H1 (cell line): ENCODE measurements at regions not wholly inside any gene's neighbourhood (a gene's known extent, or its start where the extent isn't known, plus 50 kb on each side); places are given as distances from the start of the nearest gene placed in this dataset.
A peak's percentile ranks its signal among the peaks of the same experiment; 100 is the strongest.

Experiments
- CTCF ChIA-PET: fragments of 300-600 bp; sonication (Branson Sonifier 250); formaldehyde crosslinking; loops from one replicate; lab custom pipeline; 2021; ENCODE audit not compliant: partially characterized antibody; lab: Charles Lee
- POLR2A ChIA-PET: fragments of 300-600 bp; sonication (Branson Sonifier 250); formaldehyde crosslinking; loops from one replicate; lab custom pipeline; 2021; ENCODE audit warnings: inconsistent platforms; ENCODE audit not compliant: partially characterized antibody; lab: Charles Lee
- DNase-seq, 2 experiments: peaks; one replicate each; pipeline versions ENCODE4 v3.0.0 to v3.0.0-alpha.2; 2010 to 2022; ENCODE audit warnings: low spot score in 2 of 2, low read depth in 1 of 2, mixed read lengths in 1 of 2
- FAIRE-seq: peaks from 2 replicates; lab custom pipeline; 2011; peaks lifted over from hg19 to GRCh38; lab: Jason Lieb, UNC
- H2AFZ ChIP-seq: 2 replicates; pipeline ENCODE4 v1.8.1; 2012; ENCODE audit warnings: low read length, inconsistent platforms
- H2AK5ac ChIP-seq: 2 replicates; pipeline ENCODE4 v1.6.1; 2013; ENCODE audit warnings: low read depth, low read length
- H2BK120ac ChIP-seq: replicated peaks from 2 replicates; pipeline ENCODE3; 2013; ENCODE audit warnings: low read depth, low read length, inconsistent platforms
- H2BK12ac ChIP-seq: 2 replicates; pipeline ENCODE4 v1.6.1; 2013; ENCODE audit warnings: low read depth, low read length
- H2BK15ac ChIP-seq: 2 replicates; pipeline ENCODE4 v1.6.1; 2013; ENCODE audit warnings: low read length
- H2BK20ac ChIP-seq: 2 replicates; pipeline ENCODE4 v1.6.1; 2013; ENCODE audit warnings: low read length
- H2BK5ac ChIP-seq: 2 replicates; pipeline ENCODE4 v1.6.1; 2013; ENCODE audit warnings: low read depth, low read length
- H3K14ac ChIP-seq: 2 replicates; pipeline ENCODE4 v1.6.1; 2013; ENCODE audit warnings: inconsistent platforms; ENCODE audit not compliant: insufficient read length
- H3K18ac ChIP-seq: 2 replicates; pipeline ENCODE4 v1.6.1; 2013; ENCODE audit warnings: low read length; ENCODE audit errors: extremely low read depth
- H3K23ac ChIP-seq: 2 replicates; pipeline ENCODE4 v1.6.1; 2013; ENCODE audit warnings: inconsistent platforms; ENCODE audit not compliant: insufficient read length
- H3K23me2 ChIP-seq: 2 replicates; pipeline ENCODE4 v1.6.1; 2013; ENCODE audit warnings: low read depth, low read length
- H3K27ac ChIP-seq: 2 replicates; pipeline ENCODE4 v1.6.1; 2011; ENCODE audit warnings: low read depth, low read length, inconsistent platforms
- H3K27me3 ChIP-seq, 4 experiments: replicated peaks in 1 of 4; 1 replicate in 1 of 4; 2 replicates in 3 of 4; pipeline versions ENCODE4 v1.6.1 to v1.8.1; 2011 to 2013; ENCODE audit warnings: low read length in 3 of 4, mild to moderate bottlenecking in 3 of 4, inconsistent platforms in 2 of 4, mixed read lengths in 2 of 4, moderate library complexity in 1 of 4; ENCODE audit not compliant: control insufficient read depth in 3 of 4, insufficient read depth in 3 of 4; ENCODE audit errors: extremely low read depth in 1 of 4
- H3K36me3 ChIP-seq, 4 experiments: 2 replicates each; pipeline versions ENCODE4 v1.6.1 to v1.8.1; 2011 to 2013; ENCODE audit warnings: mild to moderate bottlenecking in 4 of 4, low read length in 3 of 4, moderate library complexity in 2 of 4, control low read depth in 1 of 4, inconsistent platforms in 1 of 4; ENCODE audit not compliant: insufficient read depth in 4 of 4, control insufficient read depth in 2 of 4
- H3K4ac ChIP-seq: replicated peaks from 2 replicates; pipeline ENCODE3; 2013; ENCODE audit warnings: low read length, low read depth, mixed read lengths, inconsistent platforms; ENCODE audit not compliant: insufficient read length
- H3K4me1 ChIP-seq, 4 experiments: replicated peaks in 1 of 4; 1 replicate in 1 of 4; 2 replicates in 3 of 4; pipeline versions ENCODE4 v1.6.1 to v1.8.1; 2011 to 2013; ENCODE audit warnings: low read length in 3 of 4, inconsistent platforms in 2 of 4, mixed read lengths in 1 of 4; ENCODE audit not compliant: insufficient read depth in 4 of 4, control insufficient read depth in 3 of 4
- H3K4me2 ChIP-seq, 2 experiments: 2 replicates each; pipeline versions ENCODE4 v1.6.1 to v1.8.1; 2011 to 2013; ENCODE audit warnings: low read depth in 2 of 2, low read length in 2 of 2, control low read depth in 1 of 2, inconsistent platforms in 1 of 2, mild to moderate bottlenecking in 1 of 2; ENCODE audit not compliant: insufficient read depth in 1 of 2
- H3K4me3 ChIP-seq, 4 experiments: fragments of 200-600, 300-600 bp in 1 of 4; sonication (generic), shearing (Covaris generic), sonication (Bioruptor Twin) in 1 of 4; 2 replicates each; pipeline versions ENCODE4 v1.5.1 to v1.8.1; 2011 to 2016; ENCODE audit warnings: low read length in 4 of 4, low read depth in 3 of 4, control low read depth in 2 of 4, inconsistent platforms in 2 of 4, mild to moderate bottlenecking in 2 of 4, mixed read lengths in 1 of 4, moderate library complexity in 1 of 4; ENCODE audit not compliant: insufficient read depth in 2 of 4; ENCODE audit errors: extremely low read depth in 1 of 4
- H3K56ac ChIP-seq: replicated peaks from 2 replicates; pipeline ENCODE3; 2013; ENCODE audit warnings: low read depth, mild to moderate bottlenecking, mixed read lengths, low read length, inconsistent platforms; ENCODE audit not compliant: insufficient read length
- H3K79me1 ChIP-seq: 2 replicates; pipeline ENCODE4 v1.6.1; 2013; ENCODE audit warnings: low read depth, low read length, control low read depth
- H3K79me2 ChIP-seq, 2 experiments: 2 replicates each; pipeline versions ENCODE4 v1.6.1 to v1.8.1; 2012 to 2013; ENCODE audit warnings: low read length in 2 of 2, mild to moderate bottlenecking in 2 of 2, inconsistent platforms in 1 of 2; ENCODE audit not compliant: insufficient read depth in 2 of 2, control insufficient read depth in 1 of 2
- H3K9ac ChIP-seq, 4 experiments: replicated peaks in 1 of 4; 1 replicate in 1 of 4; 2 replicates in 3 of 4; pipeline versions ENCODE4 v1.6.1 to v1.8.1; 2011 to 2013; ENCODE audit warnings: low read depth in 3 of 4, low read length in 3 of 4, control low read depth in 2 of 4, mild to moderate bottlenecking in 2 of 4, moderate library complexity in 2 of 4, inconsistent platforms in 1 of 4; ENCODE audit errors: extremely low read depth in 1 of 4
- H3K9me3 ChIP-seq, 2 experiments: 2 replicates each; pipeline versions ENCODE4 v1.6.1 to v1.8.1; 2012 to 2013; ENCODE audit warnings: mild to moderate bottlenecking in 2 of 2, moderate library complexity in 2 of 2, control low read depth in 1 of 2, inconsistent platforms in 1 of 2, low read depth in 1 of 2, low read length in 1 of 2, mixed read lengths in 1 of 2; ENCODE audit not compliant: insufficient read depth in 2 of 2
- H4K20me1 ChIP-seq, 2 experiments: replicated peaks in 1 of 2; 2 replicates each; pipeline versions ENCODE3 to v1.8.1; 2011 to 2013; ENCODE audit warnings: inconsistent platforms in 2 of 2, low read length in 2 of 2, mild to moderate bottlenecking in 1 of 2; ENCODE audit not compliant: insufficient read depth in 2 of 2, control insufficient read depth in 1 of 2
- H4K5ac ChIP-seq: 2 replicates; pipeline ENCODE4 v1.6.1; 2013; ENCODE audit warnings: low read length, low read depth, mixed read lengths, inconsistent platforms; ENCODE audit not compliant: insufficient read length
- H4K8ac ChIP-seq: 2 replicates; pipeline ENCODE4 v1.8.0; 2013; ENCODE audit warnings: mild to moderate bottlenecking, moderate library complexity, low read length, inconsistent platforms; ENCODE audit not compliant: insufficient read depth; ENCODE audit errors: extremely low read depth
- H4K91ac ChIP-seq: replicated peaks from 2 replicates; pipeline ENCODE3; 2013; ENCODE audit warnings: low read length, mixed read lengths, inconsistent platforms; ENCODE audit not compliant: insufficient read length
- ATF2 ChIP-seq: IDR thresholded peaks from 2 replicates; pipeline ENCODE4 v1.6.1; 2012; ENCODE audit warnings: low read length, inconsistent platforms
- BRCA1 ChIP-seq: IDR thresholded peaks from 2 replicates; pipeline ENCODE4 v1.6.1; 2012; ENCODE audit warnings: low read depth, low read length, improper control_type of control experiment
- CBX5 ChIP-seq: fragments of 300-800, 300-1000 bp; sonication (generic); IDR thresholded peaks from 2 replicates; pipeline ENCODE4 v1.7.1; 2016; ENCODE audit warnings: antibody characterized with exemption, low read length, low read depth
- CEBPB ChIP-seq: IDR thresholded peaks from 2 replicates; pipeline ENCODE4 v1.6.1; 2012; ENCODE audit warnings: low read depth, low read length
- CHD2 ChIP-seq: IDR thresholded peaks from 2 replicates; pipeline ENCODE4 v1.6.1; 2012; ENCODE audit warnings: low read length, improper control_type of control experiment
- EP300 ChIP-seq, 2 experiments: IDR thresholded peaks; 1 replicate in 1 of 2; 2 replicates in 1 of 2; pipeline ENCODE4 v1.6.1; 2011 to 2012; ENCODE audit warnings: low read depth in 2 of 2, low read length in 2 of 2, mild to moderate bottlenecking in 2 of 2, borderline replicate concordance in 1 of 2, inconsistent platforms in 1 of 2, moderate library complexity in 1 of 2
- FOSL1 ChIP-seq: IDR thresholded peaks from 2 replicates; pipeline ENCODE4 v1.6.1; 2011; ENCODE audit warnings: mild to moderate bottlenecking, low read depth, low read length, moderate library complexity; ENCODE audit not compliant: insufficient read depth
- POLR2AphosphoS5 ChIP-seq: IDR thresholded peaks from 2 replicates; pipeline ENCODE4 v1.6.1; 2011; ENCODE audit warnings: low read depth, low read length
- SIN3A ChIP-seq, 2 experiments: IDR thresholded peaks in 1 of 2; conservative IDR thresholded peaks in 1 of 2; 2 replicates each; pipeline ENCODE4 v1.6.1; 2011 to 2012; ENCODE audit warnings: low read length in 2 of 2, improper control_type of control experiment in 1 of 2, low read depth in 1 of 2, mild to moderate bottlenecking in 1 of 2
- SP2 ChIP-seq: IDR thresholded peaks from 2 replicates; pipeline ENCODE4 v1.6.1; 2012; ENCODE audit warnings: mild to moderate bottlenecking, low read length, inconsistent platforms
- SUZ12 ChIP-seq: fragments of 200-600 bp; sonication (generic); IDR thresholded peaks from 2 replicates; pipeline ENCODE4 v1.6.1; 2012; ENCODE audit warnings: mild to moderate bottlenecking, inconsistent platforms, low read length, moderate library complexity, mixed read lengths
- TCF12 ChIP-seq: IDR thresholded peaks from 2 replicates; pipeline ENCODE4 v1.6.1; 2011; ENCODE audit warnings: low read depth, mild to moderate bottlenecking, low read length
- WGBS, 2 experiments: shearing (Covaris generic) in 1 of 2; methylation state at CpG; one replicate each; pipeline versions ENCODE4 v1.1.6 to v1.1.7; 2013 to 2015; ENCODE audit warnings: low lambda C conversion rate in 2 of 2, mixed read lengths in 2 of 2, inconsistent platforms in 1 of 2, low coverage in 1 of 2, missing lambda C conversion rate in 1 of 2; ENCODE audit not compliant: insufficient replicate concordance in 2 of 2, insufficient coverage in 1 of 2, insufficient read length in 1 of 2; ENCODE audit errors: extremely low coverage in 1 of 2, missing lambda C conversion rate in 1 of 2; 5-methylcytosine and 5-hydroxymethylcytosine counted together

- H3K18ac ChIP-seq = no peak overlapping the region
- H3K79me2 ChIP-seq = no peaks in the 10 kb centered on the region
- peaks cover 0 to 3% (median 0%) of the 10 kb centered on the region in 4 experiments; a peak in 2 of 7 replicates for H3K4me1 ChIP-seq
- no peaks in the 10 kb centered on the region for H3K27me3 ChIP-seq
- DNase-seq (no peak), FAIRE-seq (no peak)
- H3K9ac ChIP-seq = no peak overlapping the region
- no peak overlapping the region for H3K4ac ChIP-seq
- no peaks in the 10 kb centered on the region for H3K36me3 ChIP-seq
- no peak overlapping the region for H3K56ac ChIP-seq
- WGBS, 2 experiments = 89% methylated on average over 11 of the region's 11 CpGs; no CpG with 5 or more reads in 1 of the 2 experiments
- no peak overlapping the region for H3K27ac ChIP-seq
- H3K79me1 ChIP-seq = no peaks in the 10 kb centered on the region
- no peak overlapping the region for H2BK20ac ChIP-seq
- H3K23ac ChIP-seq = no peak overlapping the region
- H2AK5ac ChIP-seq = 0 out of 2 replicates have a peak overlapping the region, but pooled peaks have one; percentile 4
- H2AFZ ChIP-seq = no peak overlapping the region
- H2BK12ac ChIP-seq = no peak overlapping the region; the same call in 1 of the 2 replicates
- H3K14ac ChIP-seq = no peak overlapping the region
- H3K23me2 ChIP-seq = no peaks in the 10 kb centered on the region
- no peak overlapping the region for H4K91ac ChIP-seq
- no peak overlapping the region for H3K4me3 ChIP-seq
- H2BK5ac ChIP-seq = no peak overlapping the region
- 0 out of 4 replicates have a peak, but pooled peaks cover 0 to 2% of the 10 kb centered on the region in 2 experiments for H3K9me3 ChIP-seq
- H3K4me2 ChIP-seq = no peak overlapping the region
- no peak overlapping the region for H4K8ac ChIP-seq
- no peak overlapping the region for H2BK120ac ChIP-seq
- no peak overlapping the region for H4K5ac ChIP-seq
- CTCF ChIA-PET = interaction anchor here (0.9 to 1.8 kb wide), 4 partner anchors 9 to 234 kb away, joined by 4 to 5 read pairs (median 4); no protein-coding TSS in a partner anchor
- POLR2A ChIA-PET = interaction anchor here (1.4 kb wide), 1 partner anchor 13 kb away, joined by 4 read pairs; no protein-coding TSS in a partner anchor
- H2BK15ac ChIP-seq = no peak overlapping the region
- no peaks in the 10 kb centered on the region for H4K20me1 ChIP-seq
- TF ChIP-seq EP300 (IDR thresholded peaks at IDR 0.05; ENCODE audit: borderline replicate concordance in 1 of 2, low read depth in 2 of 2, low read length in 2 of 2) = no peak
- TF ChIP-seq SP2 = no peak
- TF ChIP-seq ATF2 = no peak
- TF ChIP-seq TCF12 = no peak
- no peak for TF ChIP-seq SIN3A (conservative IDR thresholded peaks at IDR 0.05 in 1 of 2, IDR thresholded peaks at IDR 0.05 in 1 of 2; ENCODE audit: low read depth in 1 of 2, low read length in 2 of 2)
- TF ChIP-seq SUZ12 = no peak
- no peak for TF ChIP-seq BRCA1
- no peak for TF ChIP-seq CEBPB
- no peak for TF ChIP-seq FOSL1
- no peak for TF ChIP-seq CHD2
- no peak for TF ChIP-seq CBX5
- no peak for TF ChIP-seq POLR2AphosphoS5
Measured at GRCh38 chr17:5825717-5826330, 241.5 kb upstream of the NLRP1 start.
